ENCODE measurements at regions not wholly inside any gene's neighbourhood (a gene's known extent, or its start where the extent isn't known, plus 50 kb on each side); places are given as distances from the start of the nearest gene placed in this dataset.
"Not testable (repeated sequence)": the region's sequence is repeated elsewhere in the genome, so short reads cannot be mapped to it uniquely, and the experiment has no call there.

- no peak for DNase-seq
- in situ Hi-C loops (cut with MboI; ENCODE audit: low pct_unique_long_range_greater_than_20kb, low sequenced_read_pairs), result no loop called here
Measured at GRCh38 chr2:217612920-217613319, 389.9 kb downstream of the TNS1 start.

GRCh38 chr2:217612211-217612610 lies 390.6 kb downstream of the TNS1 start:
- in situ Hi-C loops (cut with MboI; ENCODE audit: low pct_unique_long_range_greater_than_20kb, low sequenced_read_pairs), result no loop called here
- DNase-seq, result no peak

- no peak for DNase-seq
- in situ Hi-C loops (cut with MboI; ENCODE audit: low pct_unique_long_range_greater_than_20kb, low sequenced_read_pairs), result no loop called here
Measured at GRCh38 chr2:217611626-217612127, 391.1 kb downstream of the TNS1 start.

GRCh38 chr2:217611056-217611455 lies 391.7 kb downstream of the TNS1 start:
- no peak for DNase-seq
- in situ Hi-C loops (cut with MboI; ENCODE audit: low pct_unique_long_range_greater_than_20kb, low sequenced_read_pairs), result no loop called here

- DNase-seq, result peak; percentile 4
- in situ Hi-C loops (cut with MboI; ENCODE audit: low pct_unique_long_range_greater_than_20kb, low sequenced_read_pairs), result no loop called here
Measured at GRCh38 chr2:217610401-217610814, 392.4 kb downstream of the TNS1 start.

- in situ Hi-C loops (cut with MboI; ENCODE audit: low pct_unique_long_range_greater_than_20kb, low sequenced_read_pairs), result no loop called here
- DNase-seq, result no peak
Measured at GRCh38 chr2:217609952-217610351, 392.8 kb downstream of the TNS1 start.

GRCh38 chr2:217606296-217606695 lies 396.5 kb downstream of the TNS1 start:
- DNase-seq, result no peak
- in situ Hi-C loops (cut with MboI; ENCODE audit: low pct_unique_long_range_greater_than_20kb, low sequenced_read_pairs), result no loop called here

GRCh38 chr2:217604527-217605194 lies 398.1 kb downstream of the TNS1 start:
- no peak for DNase-seq
- in situ Hi-C loops (cut with MboI; ENCODE audit: low pct_unique_long_range_greater_than_20kb, low sequenced_read_pairs), result no loop called here

GRCh38 chr2:217601601-217602000 lies 401.2 kb downstream of the TNS1 start:
- no peak for DNase-seq
- in situ Hi-C loops (cut with MboI; ENCODE audit: low pct_unique_long_range_greater_than_20kb, low sequenced_read_pairs), result no loop called here

- in situ Hi-C loops (cut with MboI; ENCODE audit: low pct_unique_long_range_greater_than_20kb, low sequenced_read_pairs), result no loop called here
- DNase-seq, result no peak
Measured at GRCh38 chr2:217599906-217600305, 402.9 kb downstream of the TNS1 start.

- no peak for DNase-seq
- in situ Hi-C loops (cut with MboI; ENCODE audit: low pct_unique_long_range_greater_than_20kb, low sequenced_read_pairs), result no loop called here
Measured at GRCh38 chr2:217597681-217598080, 405.1 kb downstream of the TNS1 start.

GRCh38 chr2:217597145-217597544 lies 405.6 kb downstream of the TNS1 start:
- in situ Hi-C loops (cut with MboI; ENCODE audit: low pct_unique_long_range_greater_than_20kb, low sequenced_read_pairs), result no loop called here
- no peak for DNase-seq

- in situ Hi-C loops (cut with MboI; ENCODE audit: low pct_unique_long_range_greater_than_20kb, low sequenced_read_pairs), result no loop called here
- DNase-seq, result no peak
Measured at GRCh38 chr2:217593732-217594131, 409.1 kb downstream of the TNS1 start.

- DNase-seq, result no peak
- in situ Hi-C loops (cut with MboI; ENCODE audit: low pct_unique_long_range_greater_than_20kb, low sequenced_read_pairs), result no loop called here
Measured at GRCh38 chr2:217588266-217588665, 414.5 kb downstream of the TNS1 start.

- in situ Hi-C loops (cut with MboI; ENCODE audit: low pct_unique_long_range_greater_than_20kb, low sequenced_read_pairs), result no loop called here
- DNase-seq, result no peak
Measured at GRCh38 chr2:217585362-217585761, 417.4 kb downstream of the TNS1 start.

- DNase-seq, result peak; percentile 0
- in situ Hi-C loops (cut with MboI; ENCODE audit: low pct_unique_long_range_greater_than_20kb, low sequenced_read_pairs), result not testable (repeated sequence)
Measured at GRCh38 chr2:217580407-217580806, 422.4 kb downstream of the TNS1 start.

GRCh38 chr2:217573571-217573970 lies 429.2 kb downstream of the TNS1 start:
- no peak for DNase-seq
- in situ Hi-C loops (cut with MboI; ENCODE audit: low pct_unique_long_range_greater_than_20kb, low sequenced_read_pairs), result no loop called here

- DNase-seq, result no peak
- in situ Hi-C loops (cut with MboI; ENCODE audit: low pct_unique_long_range_greater_than_20kb, low sequenced_read_pairs), result no loop called here
Measured at GRCh38 chr2:217570394-217570793, 432.4 kb downstream of the TNS1 start.

- in situ Hi-C loops (cut with MboI; ENCODE audit: low pct_unique_long_range_greater_than_20kb, low sequenced_read_pairs), result no loop called here
Measured at GRCh38 chr2:217568289-217568971, 434.4 kb downstream of the TNS1 start.

GRCh38 chr2:217563565-217563964 lies 439.2 kb downstream of the TNS1 start:
- in situ Hi-C loops (cut with MboI; ENCODE audit: low pct_unique_long_range_greater_than_20kb, low sequenced_read_pairs), result no loop called here
- no peak for DNase-seq

More at GRCh38 chr2:217568289-217568971, 434.4 kb downstream of the TNS1 start:
- DNase-seq, result no peak

Measured in KBM-7 (cell line).